HEK293 (cell line): ENCODE measurements at regions not wholly inside any gene's neighbourhood (a gene's known extent, or its start where the extent isn't known, plus 50 kb on each side); places are given as distances from the start of the nearest gene placed in this dataset.
"Not testable (repeated sequence)": the region's sequence is repeated elsewhere in the genome, so short reads cannot be mapped to it uniquely, and the experiment has no call there.

Source experiments
- CTCF ChIP-seq: fragments of 450-650 bp; formaldehyde crosslinking; IDR thresholded peaks from 2 replicates; pipeline ENCODE4 v1.5.1; 2016; ENCODE audit warnings: missing biosample characterization, missing genetic modification characterization
- ZBTB11 ChIP-seq: fragments of 450-650 bp; formaldehyde crosslinking; conservative IDR thresholded peaks from 2 replicates; pipeline ENCODE4 v1.5.1; 2016; ENCODE audit warnings: low read depth, missing biosample characterization, missing genetic modification characterization
- ZNF133 ChIP-seq: fragments of 450-650 bp; formaldehyde crosslinking; IDR thresholded peaks from 2 replicates; pipeline ENCODE4 v1.5.1; 2016; ENCODE audit warnings: missing biosample characterization, missing genetic modification characterization
- ZNF18 ChIP-seq: fragments of 450-650 bp; formaldehyde crosslinking; IDR thresholded peaks from 2 replicates; pipeline ENCODE4 v1.5.1; 2016; ENCODE audit warnings: missing biosample characterization, missing genetic modification characterization
- ZNF624 ChIP-seq: fragments of 450-650 bp; formaldehyde crosslinking; IDR thresholded peaks from 2 replicates; pipeline ENCODE4 v1.5.1; 2017; ENCODE audit warnings: missing biosample characterization, missing genetic modification characterization

GRCh38 chr1:144536677-144537076 lies 56.0 kb upstream of the PPIAL4F start:
- TF ChIP-seq ZNF624; ZNF18 (tag by site-specific recombination); CTCF (tag by site-specific recombination); ZBTB11 (tag by site-specific recombination); ZNF133 (tag by site-specific recombination): not testable (repeated sequence)
